ENCODE measurements at regions not wholly inside any gene's neighbourhood (a gene's known extent, or its start where the extent isn't known, plus 50 kb on each side); places are given as distances from the start of the nearest gene placed in this dataset.

DNA sequence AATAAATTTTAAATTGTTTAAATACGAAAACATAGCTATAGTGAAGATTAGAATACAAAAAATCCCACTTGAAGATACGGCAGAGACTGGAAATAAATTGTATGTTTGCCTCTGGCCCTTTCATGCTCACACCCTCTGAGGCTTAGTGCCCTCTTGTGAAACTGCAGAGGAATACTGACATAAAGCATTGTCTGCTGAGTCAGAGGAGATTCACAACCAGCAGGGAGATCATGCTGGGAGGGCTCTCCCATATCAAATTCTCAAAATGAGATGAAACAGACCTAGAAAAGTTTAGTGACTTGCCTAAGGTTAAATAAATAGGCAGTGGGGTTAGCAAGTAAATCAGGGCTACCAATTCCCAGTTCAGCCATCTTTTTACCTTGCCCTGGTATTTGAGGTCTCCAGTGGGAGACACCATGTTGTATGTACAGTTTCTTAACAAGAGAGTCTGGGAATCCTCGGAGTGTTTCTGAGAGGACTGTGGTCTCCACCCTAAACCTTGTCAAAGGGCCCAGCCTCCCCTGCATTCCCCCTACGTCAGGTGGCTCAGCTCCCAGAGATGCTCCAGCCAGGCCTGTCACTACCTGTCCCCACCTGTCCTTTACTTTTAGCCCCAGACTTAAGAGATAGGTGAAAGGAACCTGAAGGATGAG lies 581.4 kb upstream of the DIPK2B start:
- no peak overlapping the region for H3K27ac ChIP-seq (ENCODE audit: low read depth in 1 of 2, low read length in 2 of 2)
- no peaks in the 10 kb centered on the region for H4K20me1 ChIP-seq (ENCODE audit: insufficient read depth, low read length)
- H3K79me2 ChIP-seq (ENCODE audit: insufficient read depth, low read length): no peaks in the 10 kb centered on the region
- Mint-ChIP-seq H3K27me3 (ENCODE audit: low read depth in 3 of 3) (peaks cover 0 to 48% (median 0%) of the 10 kb centered on the region in 3 donors), H3K9me3 (peaks cover 0 to 4% (median 0%) of the 10 kb centered on the region in 7 donors), H3K4me3 (no peak overlapping the region), H3K27ac (no peak overlapping the region), H3K36me3 (peaks cover 0 to 3% of the 10 kb centered on the region in 2 donors), H3K4me1 (peaks cover 43% of the 10 kb centered on the region)
- no peak overlapping the region for H2AFZ ChIP-seq (ENCODE audit: insufficient read depth, low read depth, low read length, poor library complexity, severe bottlenecking)
- H3K27me3 ChIP-seq (ENCODE audit: control insufficient read depth in 2 of 2, insufficient read depth in 2 of 2, low read length in 2 of 2): peaks cover 0 to 61% of the 10 kb centered on the region in 2 donors
- no peak overlapping the region for H3K4me2 ChIP-seq (replicated peaks; ENCODE audit: extremely low read depth, low read length, poor library complexity, severe bottlenecking)
- H3K36me3 ChIP-seq (replicated peaks in 1 of 2; ENCODE audit: control insufficient read depth in 1 of 2, insufficient read depth in 2 of 2, low read length in 2 of 2): no peaks in the 10 kb centered on the region
- peak in 2 of 3 donors; percentile 48 to 58 for DNase-seq
- TF ChIP-seq CTCF (IDR thresholded peaks at IDR 0.05): no peak
- peaks cover 25 to 36% of the 10 kb centered on the region in 2 donors for H3K4me1 ChIP-seq (ENCODE audit: control insufficient read depth in 1 of 2, insufficient read depth in 2 of 2, low read length in 2 of 2)
- intact Hi-C loops (cut with micrococcal nuclease): no loop called here
- no peaks in the 10 kb centered on the region for H3K9me3 ChIP-seq (replicated peaks in 1 of 2; ENCODE audit: control insufficient read depth in 1 of 2, insufficient read depth in 1 of 2, low read length in 2 of 2)
- no peak overlapping the region for H3K4me3 ChIP-seq (replicated peaks in 1 of 3; ENCODE audit: low read depth in 2 of 3, low read length in 3 of 3)
- no CpG with 5 or more reads among the region's 4 CpGs for WGBS (ENCODE audit: insufficient coverage)
- no peak overlapping the region for H3K9ac ChIP-seq (ENCODE audit: insufficient read depth, low read length, poor library complexity, severe bottlenecking)

DNA sequence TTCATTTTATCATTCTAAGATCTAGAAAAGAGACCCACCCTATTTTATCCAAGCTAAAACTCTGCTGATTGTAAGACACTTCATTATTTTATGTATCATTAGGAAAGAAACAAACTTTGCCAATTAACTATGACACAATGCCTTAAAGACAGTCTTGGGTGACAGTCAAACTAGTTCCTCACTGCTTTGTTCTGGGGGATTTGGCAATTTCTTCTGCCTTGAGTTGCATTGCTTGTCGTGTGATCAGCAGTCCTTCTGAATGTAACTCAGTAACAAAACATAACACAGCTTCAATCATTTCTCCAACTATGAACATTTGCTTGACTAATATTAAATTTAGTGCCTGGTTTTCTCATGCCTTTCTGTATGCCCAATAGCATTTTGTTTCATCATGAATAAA lies 577.9 kb upstream of the DIPK2B start:
- peaks cover 0 to 4% (median 0%) of the 10 kb centered on the region in 7 donors for H3K9me3 Mint-ChIP-seq

More for the DNA sequence above, 577.9 kb upstream of the DIPK2B start:
- no peak overlapping the region for H2AFZ ChIP-seq (ENCODE audit: insufficient read depth, low read depth, low read length, poor library complexity, severe bottlenecking)
- TF ChIP-seq CTCF (IDR thresholded peaks at IDR 0.05): no peak
- H3K9ac ChIP-seq (ENCODE audit: insufficient read depth, low read length, poor library complexity, severe bottlenecking): no peak overlapping the region
- H3K4me1 ChIP-seq (ENCODE audit: control insufficient read depth in 1 of 2, insufficient read depth in 2 of 2, low read length in 2 of 2): peaks cover 25 to 36% of the 10 kb centered on the region in 2 donors
- H3K27ac Mint-ChIP-seq: peak overlapping the region; percentile 46 to 86 (median 74)
- H3K27me3 ChIP-seq (ENCODE audit: control insufficient read depth in 2 of 2, insufficient read depth in 2 of 2, low read length in 2 of 2): peaks cover 0 to 54% of the 10 kb centered on the region in 2 donors
- no peaks in the 10 kb centered on the region for H3K79me2 ChIP-seq (ENCODE audit: insufficient read depth, low read length)
- no peaks in the 10 kb centered on the region for H3K36me3 ChIP-seq (replicated peaks in 1 of 2; ENCODE audit: control insufficient read depth in 1 of 2, insufficient read depth in 2 of 2, low read length in 2 of 2)
- intact Hi-C loops (cut with micrococcal nuclease): loop anchor here in 1 of 2 donors (10.0 kb wide), 1 partner anchor 1056 kb away; the partner anchor contains the start of gene RP2
- no peaks in the 10 kb centered on the region for H4K20me1 ChIP-seq (ENCODE audit: insufficient read depth, low read length)
- WGBS (ENCODE audit: insufficient coverage): no CpG with 5 or more reads among the region's 1 CpG
- peaks cover 43% of the 10 kb centered on the region for H3K4me1 Mint-ChIP-seq
- H3K27me3 Mint-ChIP-seq (ENCODE audit: low read depth in 3 of 3): peaks cover 0 to 43% (median 0%) of the 10 kb centered on the region in 3 donors
- H3K4me3 ChIP-seq (replicated peaks in 1 of 3; ENCODE audit: low read depth in 2 of 3, low read length in 3 of 3): peak overlapping the region in 1 of 3 experiments; percentile 2
- peak; percentile 70 to 82 (median 75) for DNase-seq
- peaks cover 0 to 3% of the 10 kb centered on the region in 2 donors for H3K36me3 Mint-ChIP-seq
- no peaks in the 10 kb centered on the region for H3K9me3 ChIP-seq (replicated peaks in 1 of 2; ENCODE audit: control insufficient read depth in 1 of 2, insufficient read depth in 1 of 2, low read length in 2 of 2)
- H3K4me2 ChIP-seq (replicated peaks; ENCODE audit: extremely low read depth, low read length, poor library complexity, severe bottlenecking): peak overlapping the region; percentile 17
- H3K27ac ChIP-seq (ENCODE audit: low read depth in 1 of 2, low read length in 2 of 2): peak overlapping the region in 1 of 2 donors; percentile 58
- no peak overlapping the region for H3K4me3 Mint-ChIP-seq
